HFF-Myc (cell line): ENCODE measurements at regions not wholly inside any gene's neighbourhood (a gene's known extent, or its start where the extent isn't known, plus 50 kb on each side); places are given as distances from the start of the nearest gene placed in this dataset.

Experiments
- DNase-seq: peaks from one replicate; pipeline ENCODE4 v3.0.0-alpha.2; 2011; ENCODE audit warnings: low read depth; ENCODE audit errors: extremely low read depth
- H3K4me3 ChIP-seq: replicated peaks from 2 replicates; pipeline ENCODE4 v1.5.1; 2011; ENCODE audit warnings: low read depth, mild to moderate bottlenecking, control low read depth, low read length
- CTCF ChIP-seq: IDR thresholded peaks from 2 replicates; pipeline ENCODE4 v1.5.1; 2012; ENCODE audit warnings: mild to moderate bottlenecking, low read depth, low read length, control low read depth; ENCODE audit errors: missing control alignments

GRCh38 chr7:155401231-155401630 lies 56.7 kb upstream of the EN2 start:
- TF ChIP-seq CTCF = no peak
- H3K4me3 ChIP-seq = no peak overlapping the region
- no peak for DNase-seq

GRCh38 chr7:155401884-155402283 lies 56.0 kb upstream of the EN2 start:
- DNase-seq = no peak
- TF ChIP-seq CTCF = no peak
- no peak overlapping the region for H3K4me3 ChIP-seq

GRCh38 chr7:155402941-155403340 lies 55.0 kb upstream of the EN2 start:
- TF ChIP-seq CTCF = no peak
- DNase-seq = no peak

GRCh38 chr7:155404976-155405375 lies 53.0 kb upstream of the EN2 start:
- no peak for TF ChIP-seq CTCF
- no peak overlapping the region for H3K4me3 ChIP-seq
- DNase-seq = no peak

More at GRCh38 chr7:155402941-155403340, 55.0 kb upstream of the EN2 start:
- H3K4me3 ChIP-seq = no peak overlapping the region

- DNase-seq = no peak
- TF ChIP-seq CTCF = no peak
- H3K4me3 ChIP-seq = no peak overlapping the region
These were observed 52.3 kb upstream of the EN2 start for GRCh38 chr7:155405399-155406318.

- no peak for DNase-seq
- no peak for TF ChIP-seq CTCF
- no peak overlapping the region for H3K4me3 ChIP-seq
These were observed 50.1 kb upstream of the EN2 start for GRCh38 chr7:155407799-155408198.
